WERI-Rb-1 (cell line): ENCODE measurements at regions not wholly inside any gene's neighbourhood (a gene's known extent, or its start where the extent isn't known, plus 50 kb on each side); places are given as distances from the start of the nearest gene placed in this dataset.

Experiments
- DNase-seq: peaks from one replicate; pipeline ENCODE4 v3.0.0-alpha.2; 2020
- H3K27ac ChIP-seq: fragments of 250-450 bp; sonication (Bioruptor Pico); 2 replicates; pipeline ENCODE4 v1.5.1; 2020; ENCODE audit warnings: mild to moderate bottlenecking, moderate library complexity
- H3K27me3 ChIP-seq: fragments of 250-450 bp; sonication (Bioruptor Pico); 2 replicates; pipeline ENCODE4 v1.5.1; 2021; ENCODE audit warnings: mild to moderate bottlenecking, low read depth, moderate library complexity; ENCODE audit not compliant: insufficient read depth, severe bottlenecking
- H3K36me3 ChIP-seq: fragments of 250-450 bp; sonication (Bioruptor Pico); 2 replicates; pipeline ENCODE4 v1.5.1; 2020; ENCODE audit warnings: mild to moderate bottlenecking, moderate library complexity
- H3K4me3 ChIP-seq: 2 replicates; pipeline ENCODE4 v1.5.1; 2011; ENCODE audit warnings: low read depth, mild to moderate bottlenecking, control low read depth, low read length
- H3K9me3 ChIP-seq: fragments of 250-450 bp; sonication (Bioruptor Pico); 2 replicates; pipeline ENCODE4 v1.5.1; 2021; ENCODE audit warnings: mild to moderate bottlenecking, moderate library complexity; ENCODE audit not compliant: severe bottlenecking
- CTCF ChIP-seq: IDR thresholded peaks from 2 replicates; pipeline ENCODE4 v1.5.1; 2011; ENCODE audit warnings: low read depth, mild to moderate bottlenecking, control low read depth, inconsistent platforms, low read length

- H3K27ac ChIP-seq = no peak overlapping the region
- H3K36me3 ChIP-seq = no peaks in the 10 kb centered on the region
- no peak for DNase-seq
- TF ChIP-seq CTCF = no peak
- peaks cover 29% of the 10 kb centered on the region for H3K27me3 ChIP-seq
- peaks cover 15% of the 10 kb centered on the region for H3K9me3 ChIP-seq
- H3K4me3 ChIP-seq = no peak overlapping the region
Observed at GRCh38 chr20:29296256-29297230, 1960.9 kb upstream of the DEFB115 start.

GRCh38 chr20:29297411-29298270 is 1959.8 kb upstream of the DEFB115 start:
- DNase-seq = no peak
- Histone ChIP-seq H3K9me3 (peaks cover 15% of the 10 kb centered on the region), H3K27me3 (peaks cover 29% of the 10 kb centered on the region), H3K36me3 (no peaks in the 10 kb centered on the region), H3K4me3 (no peak overlapping the region), H3K27ac (no peak overlapping the region)
- TF ChIP-seq CTCF = no peak

GRCh38 chr20:29298271-29298590 is 1959.2 kb upstream of the DEFB115 start:
- DNase-seq = no peak
- Histone ChIP-seq H3K9me3 (peaks cover 15% of the 10 kb centered on the region), H3K36me3 (no peaks in the 10 kb centered on the region)

GRCh38 chr20:29298759-29299613 is 1958.5 kb upstream of the DEFB115 start:
- no peak for TF ChIP-seq CTCF
- H3K9me3 ChIP-seq = peaks cover 15% of the 10 kb centered on the region

More at GRCh38 chr20:29298271-29298590, 1959.2 kb upstream of the DEFB115 start:
- Histone ChIP-seq H3K27me3 (peaks cover 29% of the 10 kb centered on the region), H3K27ac (no peak overlapping the region), H3K4me3 (no peak overlapping the region)
- TF ChIP-seq CTCF = no peak

GRCh38 chr20:29299811-29300578 is 1957.5 kb upstream of the DEFB115 start:
- Histone ChIP-seq H3K36me3 (no peaks in the 10 kb centered on the region), H3K27me3 (peaks cover 29% of the 10 kb centered on the region), H3K27ac (no peak overlapping the region), H3K9me3 (peaks cover 15% of the 10 kb centered on the region), H3K4me3 (no peak overlapping the region)
- no peak for TF ChIP-seq CTCF
- DNase-seq = no peak

More at GRCh38 chr20:29298759-29299613, 1958.5 kb upstream of the DEFB115 start:
- Histone ChIP-seq H3K36me3 (no peaks in the 10 kb centered on the region), H3K27ac (no peak overlapping the region), H3K4me3 (no peak overlapping the region), H3K27me3 (peaks cover 29% of the 10 kb centered on the region)
- DNase-seq = no peak
